ENCODE measurements at regions not wholly inside any gene's neighbourhood (a gene's known extent, or its start where the extent isn't known, plus 50 kb on each side); places are given as distances from the start of the nearest gene placed in this dataset.
A peak's percentile ranks its signal among the peaks of the same experiment; 100 is the strongest.

- TF ChIP-seq KLF6 (CRISPR knock-in tag; IDR thresholded peaks at IDR 0.05; ENCODE audit: borderline replicate concordance), result no peak
- no peak for TF ChIP-seq SPI1 (IDR thresholded peaks at IDR 0.05; ENCODE audit: borderline replicate concordance, low read depth, low read length)
- TF ChIP-seq ZNF586 (CRISPR knock-in tag; conservative IDR thresholded peaks at IDR 0.05), result no peak
- no peak for TF ChIP-seq ZNF197 (CRISPR knock-in tag; IDR thresholded peaks at IDR 0.05; ENCODE audit: low read depth)
- TF ChIP-seq ZNF143 (CRISPR knock-in tag; IDR thresholded peaks at IDR 0.05), result no peak
- TF ChIP-seq USF1 (CRISPR knock-in tag; IDR thresholded peaks at IDR 0.05), result no peak
- no peak for TF ChIP-seq GTF2A2 (tag; IDR thresholded peaks at IDR 0.05)
- no peak for TF ChIP-seq ARID1B (IDR thresholded peaks at IDR 0.05)
Observed at GRCh38 chr2:72026819-72027425, 120.7 kb downstream of the CYP26B1 start (continued).

- Histone ChIP-seq H3K9me1 (ENCODE audit: control insufficient read depth, insufficient read depth, low read length) (no peaks in the 10 kb centered on the region), H3K36me3 (ENCODE audit: control insufficient read depth, insufficient read depth, low read length) (no peaks in the 10 kb centered on the region), H4K20me1 (replicated peaks; ENCODE audit: control insufficient read depth, insufficient read depth, low read length) (no peaks in the 10 kb centered on the region; the same call in 1 of the 2 replicates), H3K4me2 (ENCODE audit: insufficient read depth, low read length) (no peak overlapping the region), H3K9ac (ENCODE audit: insufficient read depth in 1 of 2, low read depth in 2 of 2, low read length in 2 of 2) (no peak overlapping the region), H3K4me3 (no peak overlapping the region), H3K79me2 (ENCODE audit: control insufficient read depth, insufficient read depth, low read length) (no peaks in the 10 kb centered on the region), H3K9me3 (replicated peaks; ENCODE audit: control insufficient read depth, insufficient read depth, low read depth, low read length) (no peaks in the 10 kb centered on the region), H3K27me3 (ENCODE audit: control insufficient read depth in 2 of 2, insufficient read depth in 2 of 2, low read length in 2 of 2) (peaks cover 4 to 45% of the 10 kb centered on the region in 2 experiments; a peak in 4 of 5 replicates), H3K27ac (ENCODE audit: extremely low read depth, low read depth, low read length) (no peak overlapping the region), H3K4me1 (replicated peaks in 1 of 2; ENCODE audit: control insufficient read depth in 2 of 2, insufficient read depth in 2 of 2, low read length in 2 of 2) (no peaks in the 10 kb centered on the region), H2AFZ (ENCODE audit: low read depth, low read length) (no peak overlapping the region)
- TF ChIP-seq CHD4 (IDR thresholded peaks at IDR 0.05; ENCODE audit: insufficient read depth, insufficient replicate concordance, low read depth, low read length, poor library complexity, severe bottlenecking) (no peak), NFIC (IDR thresholded peaks at IDR 0.05) (peak; percentile 80), NFIX (CRISPR knock-in tag; IDR thresholded peaks at IDR 0.05; ENCODE audit: low read depth) (0 out of 2 replicates have a peak, but pooled peaks have one; percentile 41), VEZF1 (CRISPR knock-in tag; IDR thresholded peaks at IDR 0.05) (no peak)
- BruUV-seq (replicated peaks), result no TSS peak
- FAIRE-seq (no peak), ATAC-seq (no peak), DNase-seq (ENCODE audit: extremely low read depth in 1 of 4, low spot score in 3 of 4) (peak in 1 of 4 experiments; percentile 8)
- WGBS (ENCODE audit: insufficient coverage, low coverage, missing lambda C conversion rate), result 0% methylated on average over 15 of the region's 16 CpGs
- in situ Hi-C loops (cut with MboI), result no loop called here
- ChIA-PET CTCF (ENCODE audit: low intra/inter-chr PET ratio) (no interaction called here), POLR2A (no interaction called here)
- intact Hi-C loops (cut with micrococcal nuclease), result no loop called here
Observed at GRCh38 chr2:72024451-72025175, 123.0 kb downstream of the CYP26B1 start.

Measured in K562 (cell line).